ENCODE measurements at regions not wholly inside any gene's neighbourhood (a gene's known extent, or its start where the extent isn't known, plus 50 kb on each side); places are given as distances from the start of the nearest gene placed in this dataset.

DNA sequence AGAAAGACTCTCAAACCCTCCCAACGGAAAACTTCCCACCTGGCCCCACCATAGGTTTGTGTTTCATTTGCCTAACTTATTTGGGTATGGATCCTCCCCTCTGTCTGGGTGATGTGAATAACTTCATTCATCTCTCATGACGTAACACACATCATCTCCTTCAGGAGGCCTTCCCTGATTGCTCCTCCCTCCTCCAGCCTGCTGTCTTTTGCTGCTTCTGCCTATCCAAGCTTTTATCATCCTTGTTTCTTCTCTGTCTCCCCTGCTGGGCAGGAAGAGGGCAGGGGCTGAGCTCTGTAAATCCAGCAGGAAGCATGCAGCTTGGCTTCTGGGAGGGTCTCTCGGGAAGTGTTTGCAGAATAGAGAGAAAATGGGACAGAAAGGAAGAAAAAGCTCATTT is 766.0 kb upstream of the TBX3 start:
- no peak overlapping the region for H3K4me3 ChIP-seq (replicated peaks; ENCODE audit: low read depth, low read length)
- no peak for DNase-seq (ENCODE audit: low read depth)
- TF ChIP-seq CTCF (IDR thresholded peaks at IDR 0.05; ENCODE audit: low read length, missing control alignments), result no peak

- no peak for TF ChIP-seq CTCF (IDR thresholded peaks at IDR 0.05; ENCODE audit: low read length, missing control alignments)
- no peak overlapping the region for H3K4me3 ChIP-seq (replicated peaks; ENCODE audit: low read depth, low read length)
Measured at GRCh38 chr12:115449526-115449925, 765.6 kb upstream of the TBX3 start.

GRCh38 chr12:115444346-115444745 is 760.4 kb upstream of the TBX3 start:
- no peak for DNase-seq (ENCODE audit: low read depth)
- TF ChIP-seq CTCF (IDR thresholded peaks at IDR 0.05; ENCODE audit: low read length, missing control alignments), result no peak
- H3K4me3 ChIP-seq (replicated peaks; ENCODE audit: low read depth, low read length), result no peak overlapping the region

More at GRCh38 chr12:115449526-115449925, 765.6 kb upstream of the TBX3 start:
- DNase-seq (ENCODE audit: low read depth), result no peak

DNA sequence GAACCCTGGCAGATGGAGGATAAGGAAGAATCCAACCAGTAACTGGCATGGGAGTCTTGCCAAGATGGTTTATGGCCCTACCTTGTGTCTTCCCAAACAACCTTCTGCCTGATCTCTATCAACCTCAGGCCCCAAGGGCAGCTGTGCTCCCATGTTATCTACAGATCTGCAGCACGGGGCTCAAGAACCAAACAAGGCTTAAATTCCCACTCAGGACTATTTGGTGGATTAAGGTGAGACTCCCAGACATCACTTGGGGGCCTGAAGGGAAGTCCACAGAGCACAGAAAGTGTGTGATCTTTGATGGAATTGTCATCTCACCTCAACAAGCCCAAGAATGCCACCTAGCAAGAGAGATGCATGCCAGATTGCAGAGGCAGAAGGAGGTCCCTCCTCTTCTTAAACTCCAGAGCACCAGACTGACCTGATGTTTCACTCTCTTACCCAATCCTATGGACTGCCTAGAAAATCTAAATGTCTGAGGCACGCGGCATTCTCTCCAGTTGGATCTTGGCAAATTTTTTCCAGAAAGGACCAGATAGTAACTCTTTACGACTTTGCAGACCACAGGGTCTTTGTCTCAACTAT is 759.5 kb upstream of the TBX3 start:
- TF ChIP-seq CTCF (IDR thresholded peaks at IDR 0.05; ENCODE audit: low read length, missing control alignments), result no peak
- no peak for DNase-seq (ENCODE audit: low read depth)
- no peak overlapping the region for H3K4me3 ChIP-seq (replicated peaks; ENCODE audit: low read depth, low read length)

GRCh38 chr12:115440438-115440837 is 756.5 kb upstream of the TBX3 start:
- no peak overlapping the region for H3K4me3 ChIP-seq (replicated peaks; ENCODE audit: low read depth, low read length)
- peak; percentile 75 for DNase-seq (ENCODE audit: low read depth)
- no peak for TF ChIP-seq CTCF (IDR thresholded peaks at IDR 0.05; ENCODE audit: low read length, missing control alignments)

- DNase-seq (ENCODE audit: low read depth), result no peak
Measured at GRCh38 chr12:115439008-115439601, 755.1 kb upstream of the TBX3 start.

More at GRCh38 chr12:115439008-115439601, 755.1 kb upstream of the TBX3 start:
- no peak overlapping the region for H3K4me3 ChIP-seq (replicated peaks; ENCODE audit: low read depth, low read length)
- no peak for TF ChIP-seq CTCF (IDR thresholded peaks at IDR 0.05; ENCODE audit: low read length, missing control alignments)
